RPMI7951 (cell line): ENCODE measurements at regions not wholly inside any gene's neighbourhood (a gene's known extent, or its start where the extent isn't known, plus 50 kb on each side); places are given as distances from the start of the nearest gene placed in this dataset.
A peak's percentile ranks its signal among the peaks of the same experiment; 100 is the strongest.
"Not testable (repeated sequence)": the region's sequence is repeated elsewhere in the genome, so short reads cannot be mapped to it uniquely, and the experiment has no call there.

Source experiments
- DNase-seq: peaks from one replicate; pipeline ENCODE4 v3.0.0-alpha.2; 2012; ENCODE audit warnings: low read depth

DNA sequence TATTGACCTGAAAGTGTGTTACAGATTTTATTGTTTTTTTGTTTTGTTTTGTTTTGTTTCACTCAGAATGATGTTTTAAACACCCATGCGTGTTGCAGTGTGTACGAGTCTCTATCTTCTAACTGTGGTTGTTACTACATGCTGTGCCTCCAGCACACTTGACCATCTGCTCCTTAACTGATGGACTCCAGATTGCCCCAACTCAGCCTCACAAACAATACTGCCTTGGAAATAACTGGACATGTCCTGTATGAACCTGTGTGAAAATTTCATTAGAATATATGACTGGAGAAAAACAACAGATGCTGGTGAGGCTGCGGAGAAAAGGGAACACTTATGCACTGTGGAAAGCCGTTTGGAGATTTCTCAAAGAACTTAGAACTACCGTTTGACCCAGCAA, 68.7 kb upstream of the HAND1 start:
- no peak for DNase-seq

DNA sequence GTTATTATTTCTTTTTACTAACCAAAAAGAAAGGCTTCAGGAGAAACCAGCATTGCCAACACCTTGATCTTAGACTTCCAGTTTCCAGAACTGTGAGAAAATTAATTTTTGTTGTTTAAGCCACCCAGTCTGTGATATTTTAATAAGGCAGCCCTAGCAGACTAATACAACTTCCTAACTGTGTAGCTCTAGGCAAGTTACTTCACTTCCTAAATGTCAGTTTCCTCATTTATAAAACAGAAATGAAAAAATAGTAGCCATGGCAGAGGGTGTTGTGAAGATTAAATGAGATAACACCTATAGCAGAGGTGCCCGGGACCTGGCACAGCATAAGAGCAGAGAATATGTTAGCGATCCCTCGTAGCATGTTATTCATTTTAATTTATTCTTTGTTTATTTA, 66.6 kb upstream of the HAND1 start:
- no peak for DNase-seq

DNA sequence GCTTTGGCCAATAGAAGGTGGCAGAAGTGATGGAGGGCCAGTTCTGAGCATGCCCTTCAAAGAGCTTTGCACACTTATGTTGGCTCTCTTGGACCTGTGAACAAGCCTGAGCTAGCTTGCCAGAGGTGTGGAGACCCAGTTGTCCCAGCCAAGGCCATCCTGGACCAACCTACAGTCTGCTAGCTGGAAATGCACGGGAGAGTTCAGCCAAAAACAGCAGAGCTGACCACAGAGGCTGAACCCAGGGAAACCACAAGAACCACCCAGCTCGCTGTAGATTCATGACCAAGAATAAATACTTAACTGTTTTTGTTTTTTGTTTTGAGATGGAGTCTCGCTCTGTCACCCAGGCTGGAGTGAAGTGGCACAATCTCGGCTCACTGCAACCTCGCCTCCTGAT, 65.4 kb upstream of the HAND1 start:
- peak; percentile 35 for DNase-seq

GRCh38 chr5:154542581-154542980, 64.6 kb upstream of the HAND1 start:
- peak; percentile 6 for DNase-seq

GRCh38 chr5:154542000-154542399, 64.0 kb upstream of the HAND1 start:
- no peak for DNase-seq

DNA sequence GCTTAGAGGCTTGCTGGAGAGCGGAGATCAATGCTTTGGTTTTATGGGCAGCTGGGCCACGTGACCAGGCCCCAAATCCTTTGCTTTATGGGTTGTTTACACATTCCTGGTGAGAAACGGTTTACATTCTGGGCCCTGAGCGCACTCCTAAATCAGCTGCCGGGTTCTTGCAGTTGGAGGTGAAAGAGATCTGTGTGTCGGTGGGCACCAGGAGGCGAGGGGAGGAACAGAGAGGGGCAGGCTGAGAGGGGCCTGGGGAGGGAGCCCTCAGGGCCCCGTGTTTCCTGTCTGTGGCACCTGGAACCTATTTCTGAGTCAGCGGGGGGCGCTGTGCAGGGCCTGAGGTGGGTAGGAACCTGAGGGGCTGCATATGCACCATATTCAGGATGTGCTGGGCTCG, 63.5 kb upstream of the HAND1 start:
- DNase-seq = no peak

- DNase-seq = no peak
Observed at GRCh38 chr5:154540600-154540999, 62.6 kb upstream of the HAND1 start.

DNA sequence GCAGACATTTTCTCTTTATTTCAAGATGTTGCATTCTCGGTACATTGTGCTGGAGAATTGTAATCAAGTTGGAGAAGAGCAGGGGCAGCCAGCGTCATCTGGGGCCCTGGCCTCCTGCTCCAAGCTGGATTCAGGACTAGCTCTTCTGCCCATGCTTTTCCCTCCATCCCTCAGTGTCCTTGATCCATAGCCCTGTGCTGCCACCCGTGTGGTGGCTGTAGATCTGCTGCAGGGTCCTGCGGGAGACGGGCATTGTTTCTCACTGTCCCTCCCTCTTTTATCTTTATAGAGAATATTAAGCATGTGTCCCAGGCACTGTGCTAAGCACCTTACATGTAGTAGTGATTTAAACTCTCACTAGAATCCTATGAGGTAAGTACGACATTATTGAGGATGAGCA, 60.5 kb upstream of the HAND1 start:
- no peak for DNase-seq

- not testable (repeated sequence) for DNase-seq
Observed at GRCh38 chr5:154536439-154536838, 58.4 kb upstream of the HAND1 start.

- no peak for DNase-seq
Observed at GRCh38 chr5:154535535-154535934, 57.5 kb upstream of the HAND1 start.

GRCh38 chr5:154534457-154535050, 56.5 kb upstream of the HAND1 start:
- DNase-seq = no peak

- DNase-seq = no peak
Observed at GRCh38 chr5:154529282-154529681, 51.3 kb upstream of the HAND1 start.

- DNase-seq = no peak
Observed at GRCh38 chr5:154528005-154528594, 50.1 kb upstream of the HAND1 start.
